Stimulated activated CD8-positive, alpha-beta memory T cell treated with anti-CD3 and anti-CD28 coated beads, Interleukin-7, amount 100 ng/mL, for 4 hours (primary cell): ENCODE measurements at regions not wholly inside any gene's neighbourhood (a gene's known extent, or its start where the extent isn't known, plus 50 kb on each side); places are given as distances from the start of the nearest gene placed in this dataset.
"Not testable (repeated sequence)": the region's sequence is repeated elsewhere in the genome, so short reads cannot be mapped to it uniquely, and the experiment has no call there.

Experiments used
- DNase-seq, 2 donors: peaks; one replicate each; pipeline ENCODE4 v3.0.0-alpha.2; 2020; ENCODE audit warnings: low read depth in 2 of 2

DNA sequence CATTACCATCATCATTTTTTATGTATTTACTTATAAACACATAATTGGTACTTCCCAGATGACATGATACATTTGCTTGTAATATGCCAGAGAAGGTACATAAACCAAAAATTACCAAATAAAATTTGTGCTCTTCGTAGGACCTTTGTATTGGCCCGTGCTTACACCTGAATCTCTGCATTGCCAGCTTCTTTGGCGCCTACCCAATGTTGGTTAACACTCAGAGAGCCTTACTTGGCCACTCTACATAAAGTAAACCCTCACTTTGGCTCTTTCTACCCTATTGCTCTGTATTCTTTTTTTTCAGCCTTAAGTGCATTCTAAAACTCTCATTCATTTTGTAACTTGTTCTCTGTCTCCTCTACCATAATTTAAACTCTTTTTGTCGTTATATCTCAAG is 148.1 kb upstream of the ZNF608 start:
- DNase-seq: no peak

DNA sequence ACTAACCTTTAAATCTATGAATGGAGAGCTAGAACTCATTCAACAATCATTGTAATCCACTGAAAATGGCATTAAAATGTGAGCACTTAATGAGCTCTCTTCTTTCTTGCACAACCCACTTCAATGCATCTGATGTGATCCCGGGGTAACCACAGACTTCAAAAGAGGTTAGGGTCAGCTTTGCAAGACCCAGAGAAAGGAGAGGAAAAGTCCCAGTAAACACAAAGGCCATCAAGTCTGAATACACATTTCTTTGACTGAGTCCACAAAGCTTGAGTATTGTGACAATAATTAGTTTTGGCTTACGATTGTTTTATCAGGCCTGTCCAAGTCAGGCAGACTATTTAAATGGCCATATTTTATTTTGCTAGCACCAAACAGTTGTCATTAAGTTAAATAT is 148.8 kb upstream of the ZNF608 start:
- DNase-seq: no peak

DNA sequence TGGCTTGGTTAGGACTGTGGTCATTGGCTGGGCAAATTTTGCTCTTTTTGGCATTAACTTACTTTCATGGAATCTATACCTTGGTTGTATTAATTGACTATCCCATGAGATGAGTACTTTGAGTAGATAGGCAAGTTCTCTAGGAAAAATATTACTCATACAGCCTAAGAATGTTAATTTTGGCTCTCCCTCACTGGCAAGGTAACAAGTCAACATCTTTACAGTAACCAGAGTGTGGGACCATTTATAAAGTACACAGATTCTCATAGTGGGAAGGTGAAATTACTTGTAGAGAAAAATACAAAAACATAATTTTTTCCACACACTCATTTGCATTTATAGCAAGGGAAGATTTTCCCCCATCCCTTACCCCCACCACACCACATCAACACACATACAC is 154.6 kb upstream of the ZNF608 start:
- no peak for DNase-seq

DNA sequence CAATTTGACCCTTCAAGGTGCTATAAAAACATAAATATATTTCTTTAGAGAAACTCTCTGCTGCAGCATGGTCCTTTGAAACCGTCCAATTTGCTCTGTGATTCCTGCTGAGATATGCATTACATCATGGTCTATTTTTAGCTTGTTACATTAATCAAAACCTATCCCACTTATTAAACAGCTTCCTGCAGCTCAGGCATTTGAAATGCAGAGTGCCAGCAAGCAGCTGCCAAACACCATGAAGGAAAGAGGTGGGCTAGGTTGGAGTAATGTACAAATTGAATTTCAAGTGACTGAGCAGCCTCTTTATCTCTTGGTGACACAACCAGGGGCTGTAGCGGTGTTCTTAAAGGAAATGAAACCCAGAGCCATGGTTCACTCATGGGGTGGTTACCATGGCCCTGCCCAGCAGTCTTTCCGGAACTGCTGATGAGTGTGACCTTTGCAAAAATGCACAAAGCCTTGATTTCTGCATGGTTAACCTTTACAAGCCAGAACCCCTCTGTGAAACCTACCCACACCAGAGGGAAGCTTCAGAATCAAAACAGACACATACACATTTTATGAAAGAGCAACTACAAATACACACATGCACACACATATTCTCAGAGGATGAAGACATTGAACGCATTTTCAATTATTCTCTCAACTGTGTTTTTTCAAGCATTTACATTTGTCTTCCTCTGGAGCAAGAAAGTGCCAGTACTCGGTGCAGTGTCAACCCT is 155.8 kb upstream of the ZNF608 start:
- no peak for DNase-seq

DNA sequence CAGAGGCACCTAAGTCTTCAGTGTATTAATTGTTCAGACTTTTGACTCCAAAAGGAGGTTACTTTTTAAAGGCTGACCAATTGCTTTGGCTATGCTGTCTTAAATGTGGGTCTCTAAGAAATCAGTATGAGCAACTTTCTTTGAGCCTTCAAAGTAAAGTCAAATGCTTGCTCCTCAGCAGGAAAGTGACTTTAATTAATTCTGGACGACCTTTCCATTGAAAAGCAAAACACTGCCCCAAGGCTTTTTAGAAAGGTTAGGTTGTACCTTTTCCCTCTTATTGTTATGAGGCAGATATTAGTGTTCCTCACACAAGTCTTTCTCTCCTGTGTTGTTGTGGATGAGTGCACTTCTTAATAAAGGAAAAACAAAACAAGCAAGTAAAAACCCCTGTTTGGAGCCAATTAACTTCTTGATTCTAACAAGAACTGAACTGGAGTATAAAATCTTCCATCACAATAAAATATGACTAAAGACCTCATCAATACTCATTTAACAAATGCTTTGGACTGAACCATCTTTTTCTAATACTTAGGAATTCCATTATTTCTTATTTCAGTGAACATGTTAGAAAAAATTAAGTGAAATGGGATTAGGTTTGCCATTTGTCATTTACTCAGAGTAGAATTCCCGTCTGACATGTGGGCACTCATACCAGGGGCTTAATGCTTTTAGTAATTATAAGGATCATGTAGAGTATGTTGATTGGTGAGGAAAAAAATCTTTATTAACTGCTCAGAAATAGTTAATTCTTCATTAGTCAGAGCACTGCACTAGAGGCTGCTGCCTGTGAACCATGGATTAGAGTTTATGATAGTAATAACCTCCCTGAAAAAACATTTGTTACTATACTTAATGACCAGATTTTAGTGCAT is 159.1 kb upstream of the ZNF608 start:
- no peak for DNase-seq

DNA sequence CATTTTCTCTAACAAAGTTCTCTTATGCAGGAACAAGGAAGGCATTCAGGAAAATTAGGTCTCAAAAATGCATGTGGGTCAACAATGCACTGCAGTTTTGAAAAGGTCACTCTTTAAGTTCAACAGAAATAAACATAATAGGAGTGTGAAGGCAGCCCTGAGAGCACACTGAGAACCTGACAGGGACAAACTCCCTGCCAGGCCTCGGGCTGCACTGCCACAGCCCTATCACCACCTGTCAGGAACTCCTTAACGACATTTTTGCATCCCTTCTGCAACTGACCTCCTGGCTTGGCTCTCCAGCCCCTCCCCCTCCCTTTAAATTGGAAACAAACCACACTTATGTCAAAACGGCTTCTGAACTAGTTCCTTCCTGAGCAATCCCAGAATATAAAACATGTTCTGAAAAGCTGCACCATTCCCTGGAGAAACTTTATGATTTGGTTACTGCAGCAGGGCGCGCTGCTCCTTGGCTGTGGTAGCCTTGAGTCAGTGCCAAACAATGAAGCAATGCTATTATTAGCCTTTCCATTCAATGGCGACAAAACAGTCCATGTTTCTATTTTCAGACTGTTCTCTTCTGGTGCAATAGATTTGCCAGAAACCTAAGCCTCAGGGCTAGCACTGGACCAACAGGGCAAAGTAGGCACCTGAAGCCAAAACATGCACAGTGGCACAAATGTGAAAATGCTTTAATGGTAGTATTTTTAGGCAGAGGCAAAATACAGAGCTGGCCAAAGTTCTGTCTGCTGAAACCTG is 160.1 kb upstream of the ZNF608 start:
- DNase-seq: no peak

DNA sequence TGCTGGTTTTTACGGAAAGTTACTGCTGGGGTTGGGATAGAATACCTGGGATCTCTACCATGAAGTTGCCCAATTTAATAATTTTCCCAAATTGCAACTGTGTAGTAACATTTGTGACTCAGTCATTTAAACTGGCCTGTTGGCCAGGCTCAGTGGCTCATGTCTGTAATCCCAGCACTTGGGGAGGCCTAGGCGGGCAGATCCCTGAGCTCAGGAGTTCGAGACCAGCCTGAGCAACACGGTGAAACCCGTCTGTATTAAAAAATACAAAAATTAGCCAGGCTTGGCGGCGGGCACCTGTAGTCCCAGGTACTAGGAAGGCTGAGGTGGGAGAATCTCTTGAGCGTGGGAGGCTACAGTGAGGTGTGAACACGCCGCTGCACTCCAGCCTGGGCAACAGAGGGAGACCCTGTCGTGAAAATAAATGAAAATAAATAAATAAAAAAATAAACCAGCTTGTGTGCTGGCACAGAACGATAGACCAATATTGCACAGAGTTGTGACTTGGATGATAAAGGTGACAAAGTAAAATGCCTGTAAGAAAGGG is 160.7 kb upstream of the ZNF608 start:
- no peak for DNase-seq

DNA sequence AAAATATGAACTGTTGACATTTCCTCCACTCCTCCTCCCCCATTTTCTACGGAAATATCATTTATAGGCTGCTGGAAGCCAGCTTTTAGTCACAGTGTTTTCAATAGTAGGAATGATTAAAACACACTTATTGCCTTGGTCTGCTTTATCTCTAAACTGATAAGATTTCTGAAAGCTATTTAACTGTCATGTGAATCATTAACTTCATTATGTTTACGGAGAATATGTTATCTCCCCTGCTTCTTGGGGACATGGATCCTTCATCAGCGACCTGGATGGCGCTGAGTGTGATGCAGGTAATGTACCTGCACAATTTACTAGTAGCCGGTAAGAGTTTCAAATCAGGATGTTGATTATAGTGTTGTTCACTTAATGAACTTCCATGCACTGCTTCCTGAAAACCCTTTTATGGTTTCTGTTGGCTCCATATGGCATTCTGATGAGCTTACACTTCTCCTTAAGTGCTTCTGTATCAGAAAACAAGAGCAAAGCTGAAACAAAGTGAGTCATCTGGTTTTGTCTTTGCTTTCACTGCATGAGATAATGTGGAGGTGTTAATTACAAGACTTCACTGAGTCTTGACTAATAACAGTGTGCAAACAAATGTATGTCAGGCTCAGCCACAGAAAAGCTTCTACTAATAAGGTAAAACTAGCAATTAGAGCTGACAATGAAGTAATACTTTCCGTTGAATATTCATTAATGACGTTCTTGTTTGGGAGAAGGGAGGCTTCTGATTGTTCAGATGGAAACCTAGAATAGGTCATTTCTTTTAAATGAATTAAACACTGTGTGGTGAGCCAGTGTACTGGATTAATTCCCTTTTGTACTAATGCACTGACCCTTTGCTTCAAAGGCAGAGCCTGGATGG is 162.4 kb upstream of the ZNF608 start:
- no peak for DNase-seq

DNA sequence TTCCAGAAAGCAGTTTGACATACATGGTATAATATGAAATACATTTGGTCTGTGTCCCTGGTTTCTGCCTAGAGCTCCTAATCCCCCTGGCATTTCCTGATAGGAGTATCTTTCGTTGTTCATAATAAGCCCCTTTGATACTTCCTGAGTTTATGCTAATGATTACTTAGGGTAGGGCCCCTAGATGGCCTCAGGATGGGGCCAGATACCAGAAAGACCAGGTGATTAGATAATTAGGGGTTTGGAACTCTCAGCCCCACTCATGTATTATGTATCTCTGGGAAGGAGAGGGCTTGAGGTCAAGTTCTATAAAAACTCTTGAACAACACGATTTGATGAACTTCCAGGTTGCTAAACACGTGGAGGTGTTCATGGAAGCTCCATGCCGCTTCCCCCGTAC is 163.3 kb upstream of the ZNF608 start:
- DNase-seq: no peak

DNA sequence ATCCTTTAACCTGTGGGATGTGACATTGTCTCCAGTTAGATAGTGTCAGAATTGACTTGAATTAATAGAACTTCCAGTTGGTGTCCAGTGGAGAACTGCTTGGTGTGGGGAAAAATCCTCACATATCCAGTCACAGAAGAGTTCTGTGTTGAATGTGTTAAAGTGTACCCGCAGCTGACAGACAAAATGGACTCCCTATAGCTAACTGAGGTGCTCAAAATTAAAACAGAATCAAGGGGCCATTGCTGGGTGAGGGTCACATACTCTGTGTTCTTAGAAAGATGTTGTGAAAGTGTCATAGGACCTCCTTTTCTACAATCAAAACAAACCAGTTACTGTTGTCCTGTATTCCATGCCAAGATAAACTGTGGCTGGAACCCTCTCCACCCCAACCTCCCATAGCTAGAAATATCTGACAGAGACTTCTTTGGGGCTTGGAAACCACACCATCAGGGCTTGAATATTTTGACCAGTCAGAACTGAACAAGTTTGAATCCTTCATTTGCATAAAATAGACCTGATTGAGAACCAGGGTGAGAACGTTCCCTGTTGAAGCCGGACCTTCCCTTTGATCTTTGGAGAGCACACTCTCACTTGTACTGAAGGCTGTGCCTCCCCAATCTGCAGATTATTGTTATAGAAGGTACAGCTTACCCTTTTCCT is 164.0 kb upstream of the ZNF608 start:
- no peak for DNase-seq

DNA sequence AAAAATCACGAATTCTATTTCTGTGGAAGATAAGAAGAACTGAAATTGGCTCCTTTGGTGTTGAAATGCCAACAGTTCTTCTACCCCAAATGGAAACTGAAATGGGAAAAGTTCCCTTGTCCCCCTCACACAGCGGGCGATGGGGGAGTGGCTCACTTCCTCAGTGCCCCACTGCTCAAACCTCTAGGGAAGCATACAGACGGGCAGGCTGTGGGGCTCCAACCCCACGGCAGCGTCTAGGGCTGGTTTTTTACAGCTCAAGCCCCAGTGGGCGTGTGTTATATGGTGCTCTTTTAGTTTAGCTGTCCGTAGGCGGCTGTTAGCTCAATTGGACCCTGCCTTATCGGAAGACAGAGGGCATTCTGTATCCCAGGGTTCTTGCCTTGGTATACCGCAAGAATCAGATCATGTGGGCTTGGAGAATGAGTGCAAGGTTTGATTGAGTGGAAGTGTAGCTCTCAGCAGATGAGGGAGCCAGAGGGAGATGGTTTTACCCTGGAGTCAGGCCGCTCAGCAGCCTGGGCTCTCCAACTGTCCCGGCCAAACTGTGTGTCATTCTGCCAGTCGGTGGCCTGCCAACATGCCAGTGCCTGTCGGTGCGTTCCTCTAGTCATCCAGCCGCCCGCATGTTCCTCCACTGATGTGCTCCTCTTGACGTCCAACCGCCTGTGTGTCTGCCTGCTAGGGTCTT is 166.3 kb upstream of the ZNF608 start:
- no peak for DNase-seq

DNA sequence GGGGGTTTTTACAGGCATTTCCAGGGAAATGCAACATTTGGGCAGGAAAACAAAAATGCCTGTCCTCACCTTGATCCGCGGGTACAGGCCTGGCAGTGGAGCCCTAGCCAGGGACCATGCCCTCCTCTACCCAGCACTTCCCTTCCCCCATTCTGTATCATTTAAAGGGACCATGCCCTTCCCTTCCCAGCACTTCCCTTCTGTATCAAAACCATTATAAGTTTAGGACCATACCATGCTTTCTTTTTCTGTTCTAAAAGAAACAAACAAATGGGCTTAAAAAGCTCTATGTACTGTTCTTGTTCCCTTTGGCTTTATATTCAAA is 166.9 kb upstream of the ZNF608 start:
- DNase-seq: no peak

DNA sequence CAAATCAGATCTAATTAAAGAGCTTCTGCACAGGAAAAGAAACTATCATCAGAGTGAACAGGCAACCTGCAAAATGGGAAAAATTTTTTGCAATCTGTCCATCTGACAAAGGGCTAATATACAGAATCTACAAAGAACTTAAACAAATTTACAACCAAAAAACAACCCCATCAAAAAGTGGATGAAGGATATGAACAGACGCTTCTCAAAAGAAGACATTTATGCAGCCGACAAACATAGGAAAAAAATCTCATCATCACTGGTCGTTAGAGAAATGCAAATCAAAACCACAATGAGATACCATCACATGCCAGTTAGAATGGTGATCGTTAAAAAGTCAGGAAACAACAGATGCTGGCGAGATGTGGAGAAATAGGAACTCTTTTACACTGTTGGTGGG is 169.9 kb upstream of the ZNF608 start:
- not testable (repeated sequence) for DNase-seq

DNA sequence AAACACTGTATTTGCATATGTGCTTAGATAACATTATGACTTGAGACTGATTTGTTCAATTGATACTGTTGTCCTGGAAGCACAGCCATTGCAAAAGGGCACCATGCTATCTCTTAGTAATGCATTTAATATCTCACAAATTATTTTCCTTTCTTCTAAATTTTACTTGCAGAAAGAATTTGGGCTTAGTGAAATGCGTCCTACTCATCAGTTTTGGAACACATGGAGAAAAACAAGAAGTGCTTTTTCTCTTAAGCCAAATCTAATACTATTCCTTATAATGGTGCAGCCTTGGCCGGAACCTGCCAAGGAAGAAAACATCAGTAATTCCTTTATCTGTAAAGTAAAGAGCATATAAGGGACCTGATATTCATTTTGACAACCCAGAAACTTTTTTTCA is 172.2 kb upstream of the ZNF608 start:
- no peak for DNase-seq

DNA sequence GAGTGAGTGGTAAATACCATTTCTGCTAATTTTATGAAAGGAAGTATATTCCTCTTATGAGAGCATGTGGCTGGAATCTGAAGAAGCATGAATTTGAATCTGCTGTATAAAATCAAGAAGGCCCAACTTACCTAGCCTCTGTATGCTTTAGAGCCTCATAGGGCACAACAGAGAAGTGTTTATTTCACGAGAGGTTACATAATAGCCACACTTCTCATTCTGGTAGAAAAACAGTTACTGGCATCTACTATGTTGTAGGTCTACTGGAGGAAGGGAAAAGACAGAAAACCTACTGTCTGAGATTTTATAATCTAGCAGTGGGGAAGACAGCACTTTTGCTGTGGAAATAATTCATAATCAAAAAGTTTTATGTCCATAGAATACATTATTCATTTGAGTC is 172.6 kb upstream of the ZNF608 start:
- no peak for DNase-seq

DNA sequence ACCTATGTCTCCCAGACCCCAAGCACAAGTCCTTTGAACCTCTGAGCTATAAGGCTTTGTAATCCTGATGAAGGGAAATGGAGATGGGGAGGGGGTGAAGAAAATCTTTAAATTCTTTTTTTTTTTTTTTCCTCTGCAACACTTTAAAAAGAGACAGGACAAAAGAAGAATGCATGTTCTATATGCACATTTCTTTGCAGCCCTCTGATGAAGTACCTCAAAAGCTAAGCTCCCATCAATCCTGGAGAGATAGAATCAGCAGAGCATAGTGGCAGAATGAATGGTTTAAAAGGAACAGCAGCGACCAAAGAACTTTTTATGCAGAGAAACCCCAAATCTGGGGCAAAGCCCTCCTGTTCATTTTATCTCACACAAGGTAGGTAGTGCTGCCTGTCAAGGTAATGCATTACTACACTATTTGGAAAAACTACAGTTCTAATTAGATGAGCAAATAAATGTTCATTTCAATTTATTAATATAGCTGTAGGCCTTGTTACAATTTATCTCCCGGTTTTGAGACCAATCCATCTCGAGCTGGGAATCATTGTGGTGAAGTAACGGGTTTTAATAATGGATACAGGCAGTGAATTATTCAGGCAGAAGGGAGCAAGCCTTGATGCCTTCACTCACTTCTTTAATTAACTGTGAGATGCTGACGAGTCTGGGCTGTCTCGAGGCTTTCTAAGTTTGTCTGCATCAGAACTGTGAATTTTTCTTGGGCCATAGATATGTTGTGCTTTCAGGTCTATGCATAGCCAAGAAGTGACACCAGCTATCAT is 173.5 kb upstream of the ZNF608 start:
- DNase-seq: no peak

DNA sequence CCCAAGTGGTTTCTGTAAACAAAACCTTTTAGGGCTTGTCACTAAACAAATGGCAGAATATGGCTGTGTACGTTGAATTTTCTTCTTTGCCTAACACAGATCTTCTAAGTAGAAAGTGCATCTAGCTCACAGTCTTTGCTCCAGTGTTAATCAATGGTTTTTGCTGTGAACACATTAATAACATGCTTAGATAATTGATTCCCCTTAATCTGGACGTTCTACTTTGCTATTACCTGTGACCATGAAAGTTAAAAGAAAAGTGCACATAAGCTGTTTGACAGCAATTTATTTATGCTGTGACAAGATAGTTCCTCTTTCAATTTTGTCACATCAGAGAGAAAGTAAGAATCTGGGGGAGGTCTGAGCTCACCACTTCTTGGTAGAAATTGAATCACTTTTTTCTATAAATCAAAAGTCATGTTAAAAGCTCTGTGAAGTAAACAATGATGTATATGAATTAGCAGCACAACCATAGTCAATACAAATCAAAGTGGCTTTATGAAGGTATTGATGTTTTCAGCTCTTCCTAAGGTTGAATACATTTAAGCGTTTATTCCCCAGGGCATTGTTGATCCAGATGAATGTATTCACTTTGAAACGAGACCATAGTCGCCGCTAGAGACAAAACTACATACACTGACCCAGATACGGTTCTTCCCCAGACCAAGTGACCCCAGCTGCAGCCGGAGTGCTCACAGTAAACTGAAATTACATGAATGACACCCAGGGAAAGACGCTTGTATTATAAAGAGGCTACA is 174.6 kb upstream of the ZNF608 start:
- DNase-seq: no peak

DNA sequence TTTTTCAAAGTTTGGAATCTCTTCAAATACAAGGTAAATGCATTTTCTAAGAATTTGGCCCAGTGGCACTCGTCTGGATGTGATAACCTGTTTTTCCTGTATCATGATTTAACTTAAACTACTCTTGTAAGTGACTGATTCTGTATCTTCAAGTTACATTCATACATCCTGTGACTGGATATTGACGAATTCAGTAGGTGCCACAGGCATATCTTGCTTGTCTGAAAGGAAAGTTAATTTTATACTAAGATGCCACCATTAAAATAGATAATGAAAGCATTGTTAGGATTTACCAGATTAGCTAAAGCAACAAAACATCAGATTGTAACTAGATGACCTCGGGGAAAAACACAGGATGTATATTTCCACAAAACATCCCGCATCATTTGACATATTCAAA is 175.3 kb upstream of the ZNF608 start:
- no peak for DNase-seq
